HG02870 (cell line): ENCODE measurements at regions not wholly inside any gene's neighbourhood (a gene's known extent, or its start where the extent isn't known, plus 50 kb on each side); places are given as distances from the start of the nearest gene placed in this dataset.

ENCODE experiments used
- ATAC-seq: cut with Tn5 transposase; IDR thresholded peaks from one replicate; pipeline ENCODE4 v1.9.1; 2021; ENCODE audit warnings: mild to moderate bottlenecking, moderate library complexity; ENCODE audit not compliant: unreplicated experiment

GRCh38 chr6:43970068-43970912 lies 157.0 kb downstream of the MRPL14 start:
- ATAC-seq: no peak

GRCh38 chr6:43969158-43969981 lies 157.9 kb downstream of the MRPL14 start:
- ATAC-seq: no peak

- ATAC-seq: no peak
These were observed 158.9 kb downstream of the MRPL14 start for GRCh38 chr6:43968110-43968965.

- ATAC-seq: no peak
These were observed 159.5 kb downstream of the MRPL14 start for GRCh38 chr6:43967719-43968091.

GRCh38 chr6:43966853-43967718 lies 160.2 kb downstream of the MRPL14 start:
- no peak for ATAC-seq

GRCh38 chr6:43966374-43966658 lies 160.9 kb downstream of the MRPL14 start:
- ATAC-seq: no peak

GRCh38 chr6:43965628-43966373 lies 161.5 kb downstream of the MRPL14 start:
- ATAC-seq: no peak

- ATAC-seq: no peak
These were observed 162.3 kb downstream of the MRPL14 start for GRCh38 chr6:43964659-43965570.

- no peak for ATAC-seq
These were observed 163.2 kb downstream of the MRPL14 start for GRCh38 chr6:43963877-43964658.

GRCh38 chr6:43963203-43963602 lies 164.0 kb downstream of the MRPL14 start:
- ATAC-seq: no peak

- ATAC-seq: no peak
These were observed 164.8 kb downstream of the MRPL14 start for GRCh38 chr6:43962458-43962857.

- no peak for ATAC-seq
These were observed 170.0 kb downstream of the MRPL14 start for GRCh38 chr6:43957273-43957672.

- no peak for ATAC-seq
These were observed 170.8 kb downstream of the MRPL14 start for GRCh38 chr6:43956478-43956877.

- ATAC-seq: no peak
These were observed 172.7 kb downstream of the MRPL14 start for GRCh38 chr6:43954311-43955131.

- no peak for ATAC-seq
These were observed 173.4 kb downstream of the MRPL14 start for GRCh38 chr6:43953794-43954310.

GRCh38 chr6:43953256-43953655 lies 174.0 kb downstream of the MRPL14 start:
- no peak for ATAC-seq

GRCh38 chr6:43952746-43953145 lies 174.5 kb downstream of the MRPL14 start:
- ATAC-seq: no peak
